Ovary (tissue), 3 donors: ENCODE measurements at regions not wholly inside any gene's neighbourhood (a gene's known extent, or its start where the extent isn't known, plus 50 kb on each side); places are given as distances from the start of the nearest gene placed in this dataset.

Source experiments
- CTCF ChIP-seq, 3 donors: fragments of 450-650 bp in 2 of 3; fragments of 200-600 bp in 1 of 3; IDR thresholded peaks; one replicate each; pipeline versions ENCODE4 v1.5.1 to v1.8.0; 2016 to 2022; ENCODE audit warnings: antibody characterized with exemption in 3 of 3, mild to moderate bottlenecking in 1 of 3
- POLR2A ChIP-seq: fragments of 450-650 bp; IDR thresholded peaks from one replicate; pipeline ENCODE4 v1.6.1; 2017; ENCODE audit warnings: antibody characterized with exemption, mild to moderate bottlenecking, moderate library complexity
- donor health status: DM: no; HTN: no; CAD: no.

- TF ChIP-seq CTCF (IDR thresholded peaks at IDR 0.05) (no peak), POLR2A (no peak)
These were observed 1339.1 kb downstream of the OLFM4 start for GRCh38 chr13:54367639-54368271.
